AG09309 (cell line): ENCODE measurements at regions not wholly inside any gene's neighbourhood (a gene's known extent, or its start where the extent isn't known, plus 50 kb on each side); places are given as distances from the start of the nearest gene placed in this dataset.
"Not testable (repeated sequence)": the region's sequence is repeated elsewhere in the genome, so short reads cannot be mapped to it uniquely, and the experiment has no call there.

ENCODE experiments used
- DNase-seq: peaks from one replicate; pipeline ENCODE4 v3.0.0-alpha.2; 2010; ENCODE audit warnings: low read depth
- H3K4me3 ChIP-seq: 2 replicates; pipeline ENCODE4 v1.5.1; 2011; ENCODE audit warnings: mild to moderate bottlenecking, low read depth, low read length, moderate library complexity; ENCODE audit not compliant: control insufficient read depth
- CTCF ChIP-seq: IDR thresholded peaks from 2 replicates; pipeline ENCODE4 v1.5.1; 2011; ENCODE audit warnings: mild to moderate bottlenecking, low read depth, low read length, inconsistent platforms; ENCODE audit not compliant: insufficient read depth, control insufficient read depth; ENCODE audit errors: missing control alignments

DNA sequence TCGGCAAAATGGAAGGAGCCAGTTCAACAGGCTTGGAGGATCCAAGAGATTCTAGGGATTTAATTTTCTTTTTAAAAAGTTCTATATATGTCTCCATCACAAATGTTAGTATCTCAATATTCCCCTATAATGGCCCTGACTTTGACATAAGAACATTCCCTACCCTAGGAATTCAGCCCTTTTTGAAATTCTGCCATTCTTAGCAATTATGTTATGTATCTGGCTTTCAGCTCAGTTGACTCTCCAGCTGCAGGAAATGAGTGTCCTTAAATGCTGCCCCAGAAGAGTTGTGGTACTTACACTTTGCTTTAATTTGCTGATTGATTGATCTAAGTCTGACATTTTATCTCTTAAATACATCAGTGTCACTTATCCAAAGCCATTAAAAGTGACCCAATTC, 1454.3 kb downstream of the FSTL5 start:
- TF ChIP-seq CTCF, result no peak
- no peak for DNase-seq
- H3K4me3 ChIP-seq, result no peak overlapping the region

DNA sequence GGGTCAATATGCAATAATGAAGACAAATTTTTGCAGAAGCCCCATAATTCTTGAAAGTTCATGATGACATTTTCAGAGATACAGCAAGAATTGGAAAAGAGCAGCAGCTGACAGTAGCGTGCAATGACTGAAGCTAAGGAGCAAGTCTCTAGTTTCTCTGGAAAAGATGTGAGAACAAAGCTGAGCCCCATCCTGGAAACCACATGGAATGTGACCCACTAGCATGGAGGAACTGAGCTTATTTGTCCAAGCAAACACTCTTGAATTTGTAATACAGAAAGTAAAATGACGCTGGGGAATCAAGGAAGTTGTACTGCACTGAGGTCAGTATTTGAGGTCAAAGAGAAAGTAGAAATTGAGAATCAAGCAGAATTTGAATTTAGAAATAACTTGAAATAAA, 1447.2 kb downstream of the FSTL5 start:
- H3K4me3 ChIP-seq, result no peak overlapping the region
- no peak for DNase-seq
- TF ChIP-seq CTCF, result no peak

DNA sequence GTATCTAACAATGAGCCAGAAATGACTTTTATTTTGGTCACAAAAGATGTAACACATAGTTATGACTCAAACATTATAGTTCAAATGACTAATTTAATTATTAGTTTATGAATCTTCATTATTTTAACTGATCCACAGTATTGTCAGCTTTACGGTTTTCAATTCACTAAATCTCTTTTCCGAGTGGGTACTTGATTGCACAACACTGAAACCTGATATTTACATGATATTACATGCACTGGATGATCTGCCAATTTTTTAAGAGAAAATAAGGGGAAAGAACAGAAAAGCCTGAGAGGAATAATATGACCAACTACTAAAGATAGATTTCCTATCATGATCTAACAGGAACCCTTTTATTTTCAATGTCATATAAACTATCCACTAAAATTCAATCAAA, 1446.0 kb downstream of the FSTL5 start:
- no peak for TF ChIP-seq CTCF
- no peak overlapping the region for H3K4me3 ChIP-seq
- DNase-seq, result no peak

DNA sequence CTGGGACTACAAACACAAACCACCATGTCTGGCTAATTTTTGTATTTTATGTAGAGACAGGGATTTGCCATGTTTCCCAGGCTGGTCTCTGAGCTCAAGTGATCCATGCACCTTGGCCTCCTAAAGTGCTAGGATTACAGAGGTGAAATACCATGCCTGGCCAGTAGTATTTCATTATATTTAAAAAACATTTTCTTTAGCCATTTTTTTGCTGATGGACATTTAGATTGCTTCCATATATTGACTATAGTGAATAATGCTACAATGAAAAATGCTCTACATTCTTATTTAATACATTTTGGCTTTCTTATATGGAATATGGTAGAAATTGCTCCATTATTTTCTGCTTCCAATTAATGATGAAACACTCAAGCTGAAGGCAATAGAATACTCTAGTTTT, 1439.7 kb downstream of the FSTL5 start:
- no peak for DNase-seq
- H3K4me3 ChIP-seq, result no peak overlapping the region
- no peak for TF ChIP-seq CTCF

DNA sequence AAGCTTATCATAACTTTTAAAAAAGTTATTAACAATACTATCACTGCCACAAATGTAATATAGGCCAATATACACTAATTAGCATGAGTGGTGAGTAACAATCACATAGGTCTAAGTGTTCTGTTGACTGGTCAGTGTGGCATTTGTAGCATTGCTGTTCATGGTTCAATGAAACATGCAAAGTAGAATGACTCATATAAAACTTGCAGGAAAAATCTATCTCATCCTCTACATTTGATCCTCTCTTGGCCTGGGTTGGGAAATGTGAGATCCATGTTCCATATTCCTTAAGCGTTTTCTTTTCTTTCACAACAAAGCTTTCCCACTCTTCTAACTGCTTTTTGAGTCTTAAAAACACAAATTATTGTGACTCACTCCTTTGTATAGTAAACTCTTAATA, 1418.7 kb downstream of the FSTL5 start:
- TF ChIP-seq CTCF, result no peak
- no peak for DNase-seq
- no peak overlapping the region for H3K4me3 ChIP-seq

- not testable (repeated sequence) for DNase-seq, H3K4me3 ChIP-seq
These were observed 1417.2 kb downstream of the FSTL5 start for GRCh38 chr4:160746585-160746984.

DNA sequence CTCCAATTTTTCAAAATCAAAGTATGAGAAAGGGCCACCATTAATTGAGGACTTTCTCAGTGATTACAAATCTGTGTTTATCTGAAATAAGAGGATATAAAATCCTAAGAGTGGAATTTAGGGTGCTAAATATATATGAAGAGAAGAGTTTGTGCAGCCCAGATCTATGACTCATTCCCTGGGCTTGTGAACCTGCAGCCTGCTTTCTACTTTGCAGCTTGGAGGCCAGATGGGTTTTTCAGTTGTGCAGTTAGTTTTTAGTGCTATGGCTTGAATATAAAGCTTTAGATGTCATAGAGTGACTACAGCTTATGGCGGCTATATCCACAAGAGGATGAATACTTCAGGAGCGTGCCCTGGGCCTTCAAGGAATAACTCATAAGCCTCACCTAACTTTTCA, 1391.1 kb downstream of the FSTL5 start:
- H3K4me3 ChIP-seq, result no peak overlapping the region
- no peak for TF ChIP-seq CTCF
- DNase-seq, result no peak
